AG04449 (cell line): ENCODE measurements at regions not wholly inside any gene's neighbourhood (a gene's known extent, or its start where the extent isn't known, plus 50 kb on each side); places are given as distances from the start of the nearest gene placed in this dataset.

Source experiments
- CTCF ChIA-PET: fragments of 350-600 bp; formaldehyde crosslinking; extraction: SDS; loops from one replicate; lab custom pipeline; 2021; ENCODE audit warnings: antibody characterized with exemption; lab: Yijun Ruan, JAX
- POLR2A ChIA-PET: fragments of 400-600, 350-600 bp; formaldehyde crosslinking; extraction: SDS; loops from one replicate; lab custom pipeline; 2020; ENCODE audit warnings: antibody characterized with exemption, inconsistent platforms; lab: Yijun Ruan, JAX
- DNase-seq: peaks from one replicate; pipeline ENCODE4 v3.0.0-alpha.2; 2010; ENCODE audit warnings: low read depth, low spot score
- H3K4me3 ChIP-seq: 2 replicates; pipeline ENCODE4 v1.5.1; 2011; ENCODE audit warnings: low read depth, mild to moderate bottlenecking, control low read depth, low read length
- TF ChIP-seq, protein P1 (sequence below): IDR thresholded peaks from one replicate; pipeline ENCODE4 v1.5.1; 2011; ENCODE audit warnings: mild to moderate bottlenecking, moderate library complexity, low read length, control low read depth, inconsistent platforms; ENCODE audit not compliant: insufficient read depth; ENCODE audit errors: missing control alignments

DNA sequence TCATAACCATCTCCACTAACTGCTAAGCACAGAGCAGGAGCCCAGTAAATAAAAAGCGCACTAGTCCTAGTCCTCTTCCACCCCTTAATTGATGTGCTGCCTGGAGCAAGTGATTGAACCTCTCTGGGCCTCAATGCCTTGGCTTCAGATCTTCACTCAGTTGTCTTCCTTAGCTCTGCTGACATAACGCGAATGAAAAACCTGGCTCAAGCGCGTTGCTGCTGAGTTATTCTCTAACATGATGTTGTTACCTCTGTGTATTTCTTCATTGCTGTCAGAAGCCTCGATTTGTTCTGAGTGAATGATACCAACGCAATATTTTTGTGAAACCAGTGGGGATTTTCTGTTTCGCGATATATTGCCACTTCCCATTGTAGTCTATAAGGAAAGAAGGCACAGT, 185.1 kb upstream of the CCND2 start:
- DNase-seq = no peak
- CTCF ChIA-PET = interaction anchor here (2.1 kb wide), 1 partner anchor 189 kb away, joined by 8 read pairs; no protein-coding TSS in a partner anchor
- TF ChIP-seq, protein P1, sequence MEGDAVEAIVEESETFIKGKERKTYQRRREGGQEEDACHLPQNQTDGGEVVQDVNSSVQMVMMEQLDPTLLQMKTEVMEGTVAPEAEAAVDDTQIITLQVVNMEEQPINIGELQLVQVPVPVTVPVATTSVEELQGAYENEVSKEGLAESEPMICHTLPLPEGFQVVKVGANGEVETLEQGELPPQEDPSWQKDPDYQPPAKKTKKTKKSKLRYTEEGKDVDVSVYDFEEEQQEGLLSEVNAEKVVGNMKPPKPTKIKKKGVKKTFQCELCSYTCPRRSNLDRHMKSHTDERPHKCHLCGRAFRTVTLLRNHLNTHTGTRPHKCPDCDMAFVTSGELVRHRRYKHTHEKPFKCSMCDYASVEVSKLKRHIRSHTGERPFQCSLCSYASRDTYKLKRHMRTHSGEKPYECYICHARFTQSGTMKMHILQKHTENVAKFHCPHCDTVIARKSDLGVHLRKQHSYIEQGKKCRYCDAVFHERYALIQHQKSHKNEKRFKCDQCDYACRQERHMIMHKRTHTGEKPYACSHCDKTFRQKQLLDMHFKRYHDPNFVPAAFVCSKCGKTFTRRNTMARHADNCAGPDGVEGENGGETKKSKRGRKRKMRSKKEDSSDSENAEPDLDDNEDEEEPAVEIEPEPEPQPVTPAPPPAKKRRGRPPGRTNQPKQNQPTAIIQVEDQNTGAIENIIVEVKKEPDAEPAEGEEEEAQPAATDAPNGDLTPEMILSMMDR = no peak
- no peak overlapping the region for H3K4me3 ChIP-seq
- POLR2A ChIA-PET = no interaction called here

DNA sequence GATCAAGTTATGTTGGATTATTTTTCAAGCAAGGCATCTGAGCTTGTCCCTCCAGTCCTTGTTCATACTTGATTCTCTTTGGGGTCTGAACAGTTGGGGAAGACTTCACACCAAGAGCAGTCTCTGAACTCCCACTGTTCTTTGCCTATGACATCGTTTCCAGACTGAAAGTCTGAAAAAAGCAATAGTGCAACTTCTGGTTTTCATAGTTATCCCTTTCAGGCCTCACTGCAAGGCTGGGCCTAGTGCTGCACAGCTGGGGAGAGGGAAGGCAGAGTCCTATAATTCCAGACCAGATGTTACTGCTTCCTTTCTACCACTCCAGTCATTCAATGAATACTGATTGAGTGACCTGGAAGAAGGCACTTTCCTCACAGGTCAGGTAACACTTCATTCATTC, 187.1 kb upstream of the CCND2 start:
- TF ChIP-seq, protein P1 = no peak
- POLR2A ChIA-PET = no interaction called here
- H3K4me3 ChIP-seq = no peak overlapping the region
- no peak for DNase-seq
- CTCF ChIA-PET = no interaction called here

DNA sequence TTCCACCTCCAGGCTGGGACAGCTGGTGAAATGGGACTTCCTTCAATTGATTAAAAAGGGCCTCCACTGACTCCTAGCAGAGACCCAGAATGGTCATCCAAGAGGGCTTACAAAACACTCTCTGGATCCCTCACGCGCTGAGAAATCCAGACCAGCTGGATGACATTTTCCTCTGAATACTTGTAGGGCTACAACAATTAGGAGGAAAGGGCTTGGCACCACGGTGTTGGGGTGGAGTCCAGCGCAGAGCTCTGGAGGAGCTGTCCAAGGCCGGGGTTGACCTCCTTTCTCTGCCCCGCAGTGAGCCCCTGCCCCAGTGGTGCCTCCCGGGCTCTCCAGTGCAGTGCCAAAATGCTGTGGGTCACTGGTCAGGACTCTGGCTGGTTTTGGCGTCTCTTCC, 189.0 kb upstream of the CCND2 start:
- TF ChIP-seq, protein P1 = no peak
- POLR2A ChIA-PET = no interaction called here
- no peak overlapping the region for H3K4me3 ChIP-seq
- CTCF ChIA-PET = interaction anchor here (1.4 kb wide), 1 partner anchor 193 kb away, joined by 3 read pairs; no protein-coding TSS in a partner anchor
- DNase-seq = no peak

DNA sequence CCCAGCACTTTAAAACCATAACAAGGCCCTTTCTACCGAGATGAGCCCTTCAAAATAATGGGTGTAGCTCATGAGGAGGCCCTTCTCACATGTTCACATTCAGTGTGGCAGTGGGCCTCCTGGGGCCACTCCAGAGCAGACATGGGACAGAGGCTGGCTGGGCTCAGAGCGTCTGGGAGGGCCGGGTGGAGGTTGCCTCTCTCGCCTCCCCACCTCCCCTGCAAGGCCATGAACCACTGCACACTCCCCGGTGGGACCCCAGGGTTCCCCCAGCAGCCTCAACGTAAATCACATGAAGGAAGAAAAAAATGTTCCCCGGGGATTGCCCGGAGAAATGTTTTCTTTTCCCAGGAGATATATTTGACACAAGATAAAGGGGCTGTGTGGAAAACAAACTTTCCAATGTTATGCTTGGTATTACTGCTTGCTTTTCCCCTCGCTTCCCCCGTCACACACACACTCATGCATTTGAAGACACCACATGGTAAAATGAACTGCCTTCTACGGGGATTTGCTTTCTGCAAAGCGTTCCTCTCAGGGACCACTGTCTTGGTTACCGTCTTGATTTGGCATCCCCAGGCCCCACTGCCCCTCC, 190.7 kb upstream of the CCND2 start:
- H3K4me3 ChIP-seq = no peak overlapping the region
- ChIA-PET CTCF (no interaction called here), POLR2A (no interaction called here)
- TF ChIP-seq, protein P1 = no peak
- DNase-seq = no peak

DNA sequence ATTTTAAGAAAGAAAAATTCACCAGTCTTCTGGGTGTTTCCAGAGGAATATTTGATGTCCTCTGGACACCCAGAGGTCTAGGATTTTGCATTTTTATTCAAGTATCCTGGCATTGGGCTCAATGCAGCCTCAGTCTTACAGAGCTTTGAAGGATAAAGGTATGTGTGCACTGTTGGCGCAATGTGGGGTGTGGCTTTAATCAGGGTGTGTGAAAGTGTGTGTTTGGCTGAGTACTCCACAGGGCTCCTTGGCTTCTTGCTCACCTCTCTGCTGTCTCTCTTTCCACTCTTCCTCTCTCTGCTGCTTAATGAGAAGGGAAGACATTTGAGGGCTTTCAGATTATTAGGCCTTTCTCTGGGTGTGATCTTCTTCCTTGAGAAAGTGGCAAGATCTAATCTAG, 193.3 kb upstream of the CCND2 start:
- DNase-seq = no peak
- H3K4me3 ChIP-seq = no peak overlapping the region
- ChIA-PET POLR2A (no interaction called here), CTCF (no interaction called here)
- TF ChIP-seq, protein P1 = no peak

DNA sequence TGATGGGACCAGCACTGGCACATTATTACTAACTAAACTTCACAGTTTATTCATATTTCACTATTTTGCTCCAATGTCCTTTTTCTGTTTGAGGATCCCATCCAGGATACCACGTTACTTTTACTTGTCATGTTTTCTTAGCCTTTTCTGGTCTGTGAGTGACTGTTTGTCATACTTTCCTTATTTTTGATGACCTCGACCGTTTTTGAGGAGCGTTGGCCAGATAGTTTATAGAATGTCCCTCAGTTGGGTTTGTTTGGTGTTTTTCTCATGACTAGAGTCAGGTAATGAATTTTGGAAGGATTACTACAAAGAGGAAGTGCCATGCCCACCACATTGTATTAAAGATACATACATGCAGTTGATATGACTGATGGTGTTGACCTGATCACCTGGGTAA, 199.4 kb upstream of the CCND2 start:
- POLR2A ChIA-PET = no interaction called here
- TF ChIP-seq, protein P1 = no peak
- CTCF ChIA-PET = no interaction called here
- DNase-seq = no peak
- no peak overlapping the region for H3K4me3 ChIP-seq
